Lower leg skin (tissue), 4 donors: ENCODE measurements at regions not wholly inside any gene's neighbourhood (a gene's known extent, or its start where the extent isn't known, plus 50 kb on each side); places are given as distances from the start of the nearest gene placed in this dataset.

Source experiments
- DNase-seq, 2 donors: peaks; one replicate each; pipeline ENCODE4 v3.0.0-alpha.2; 2019; ENCODE audit warnings: low spot score in 2 of 2
- H3K4me3 ChIP-seq: fragments of 200-600 bp; sonication (generic); 2 replicates; pipeline ENCODE4 v1.5.1; 2017; ENCODE audit warnings: mild to moderate bottlenecking, low read depth; ENCODE audit not compliant: poor library complexity, severe bottlenecking
- POLR2A ChIP-seq, 2 donors: fragments of 450-650 bp; IDR thresholded peaks; one replicate each; pipeline ENCODE4 v1.6.1; 2016 to 2017; ENCODE audit warnings: antibody characterized with exemption in 2 of 2, mild to moderate bottlenecking in 1 of 2, moderate library complexity in 1 of 2
- WGBS, 2 donors: methylation state at CpG; one replicate each; pipeline ENCODE4 v1.1.5; 2018; 5-methylcytosine and 5-hydroxymethylcytosine counted together
- intact Hi-C: fragments of 100-400 bp; cut with DNase I; formaldehyde crosslinking; loops from one replicate; pipeline ENCODE4 v1.15.0; 2023; ENCODE audit warnings: low total_unique reads
- TF ChIP-seq, protein P1 (sequence below), 3 donors: fragments of 450-650 bp; IDR thresholded peaks; one replicate each; pipeline ENCODE4 v1.5.1; 2016; ENCODE audit warnings: antibody characterized with exemption in 3 of 3, mild to moderate bottlenecking in 3 of 3, moderate library complexity in 2 of 3

DNA sequence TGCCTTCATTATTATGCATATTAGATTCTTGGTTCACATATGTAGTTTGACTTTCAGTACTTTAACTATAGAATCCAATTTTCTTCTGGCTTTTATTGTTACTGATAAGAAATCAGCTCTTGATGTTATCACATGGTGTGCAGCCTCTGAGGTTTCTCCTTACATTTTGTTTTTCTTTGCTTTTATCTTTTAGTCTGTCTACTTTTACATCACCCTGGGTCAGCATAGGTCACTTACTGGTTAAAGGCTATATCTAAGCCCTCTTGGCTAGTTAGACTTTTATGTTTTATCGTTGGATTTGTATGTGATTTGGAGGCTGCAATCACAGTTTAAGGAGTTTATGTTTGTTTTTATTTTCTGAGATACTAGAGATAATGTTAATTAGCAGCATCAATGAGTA is 187.2 kb upstream of the NOL4 start:
- no peak overlapping the region for H3K4me3 ChIP-seq
- intact Hi-C loops, result no loop called here
- no peak for DNase-seq
- 65 to 68% methylated on average over 1 of the region's 1 CpG for WGBS, 2 donors
- TF ChIP-seq, protein P1, sequence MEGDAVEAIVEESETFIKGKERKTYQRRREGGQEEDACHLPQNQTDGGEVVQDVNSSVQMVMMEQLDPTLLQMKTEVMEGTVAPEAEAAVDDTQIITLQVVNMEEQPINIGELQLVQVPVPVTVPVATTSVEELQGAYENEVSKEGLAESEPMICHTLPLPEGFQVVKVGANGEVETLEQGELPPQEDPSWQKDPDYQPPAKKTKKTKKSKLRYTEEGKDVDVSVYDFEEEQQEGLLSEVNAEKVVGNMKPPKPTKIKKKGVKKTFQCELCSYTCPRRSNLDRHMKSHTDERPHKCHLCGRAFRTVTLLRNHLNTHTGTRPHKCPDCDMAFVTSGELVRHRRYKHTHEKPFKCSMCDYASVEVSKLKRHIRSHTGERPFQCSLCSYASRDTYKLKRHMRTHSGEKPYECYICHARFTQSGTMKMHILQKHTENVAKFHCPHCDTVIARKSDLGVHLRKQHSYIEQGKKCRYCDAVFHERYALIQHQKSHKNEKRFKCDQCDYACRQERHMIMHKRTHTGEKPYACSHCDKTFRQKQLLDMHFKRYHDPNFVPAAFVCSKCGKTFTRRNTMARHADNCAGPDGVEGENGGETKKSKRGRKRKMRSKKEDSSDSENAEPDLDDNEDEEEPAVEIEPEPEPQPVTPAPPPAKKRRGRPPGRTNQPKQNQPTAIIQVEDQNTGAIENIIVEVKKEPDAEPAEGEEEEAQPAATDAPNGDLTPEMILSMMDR (IDR thresholded peaks at IDR 0.05), result no peak
- TF ChIP-seq POLR2A (IDR thresholded peaks at IDR 0.05), result no peak

DNA sequence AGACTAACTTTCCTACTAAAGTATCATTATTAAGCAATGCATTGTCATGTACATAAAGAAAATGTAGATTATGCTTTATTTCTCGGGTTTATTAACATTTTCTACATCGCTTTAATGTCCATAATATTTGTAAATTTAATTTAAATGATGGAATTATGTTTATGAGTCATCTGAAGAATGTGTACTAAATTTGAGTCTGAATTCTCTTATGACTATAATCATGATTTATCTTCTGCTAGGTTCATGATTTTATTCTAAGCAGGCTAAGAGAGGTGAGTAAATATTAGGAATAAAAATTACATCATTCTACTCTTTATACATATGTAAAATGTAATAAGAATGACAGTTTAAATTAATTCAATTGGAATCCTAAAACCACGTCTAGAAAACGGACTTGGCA is 206.3 kb upstream of the NOL4 start:
- intact Hi-C loops, result no loop called here
- no peak overlapping the region for H3K4me3 ChIP-seq
- WGBS, 2 donors, result 67 to 77% methylated on average over 4 of the region's 4 CpGs

DNA sequence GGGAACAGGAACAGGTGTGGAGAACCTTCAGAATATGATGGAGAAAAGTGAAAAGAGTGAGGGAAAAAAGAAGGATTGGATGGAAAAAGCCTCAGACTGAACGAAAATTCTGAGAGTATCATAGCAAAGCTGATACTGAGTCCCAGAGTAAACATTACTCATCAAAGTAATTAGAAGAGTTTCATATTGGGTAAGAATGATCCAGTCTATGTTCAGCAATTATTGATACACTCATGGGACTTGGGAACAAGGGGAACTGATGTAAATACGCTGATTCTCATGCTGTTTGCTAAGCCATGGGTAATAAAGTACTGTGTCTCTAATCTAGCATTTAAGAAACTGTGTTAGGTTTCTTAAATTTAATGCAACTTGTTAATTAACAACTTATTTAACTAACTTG is 219.9 kb upstream of the NOL4 start:
- no peak overlapping the region for H3K4me3 ChIP-seq
- WGBS, 2 donors, result 55 to 70% methylated on average over 2 of the region's 2 CpGs
- no peak for TF ChIP-seq POLR2A (IDR thresholded peaks at IDR 0.05)
- TF ChIP-seq, protein P1 (IDR thresholded peaks at IDR 0.05), result no peak
- intact Hi-C loops, result no loop called here
- DNase-seq, result no peak

More for the DNA sequence above, 206.3 kb upstream of the NOL4 start:
- no peak for TF ChIP-seq POLR2A (IDR thresholded peaks at IDR 0.05)
- TF ChIP-seq, protein P1 (IDR thresholded peaks at IDR 0.05), result no peak
- no peak for DNase-seq

DNA sequence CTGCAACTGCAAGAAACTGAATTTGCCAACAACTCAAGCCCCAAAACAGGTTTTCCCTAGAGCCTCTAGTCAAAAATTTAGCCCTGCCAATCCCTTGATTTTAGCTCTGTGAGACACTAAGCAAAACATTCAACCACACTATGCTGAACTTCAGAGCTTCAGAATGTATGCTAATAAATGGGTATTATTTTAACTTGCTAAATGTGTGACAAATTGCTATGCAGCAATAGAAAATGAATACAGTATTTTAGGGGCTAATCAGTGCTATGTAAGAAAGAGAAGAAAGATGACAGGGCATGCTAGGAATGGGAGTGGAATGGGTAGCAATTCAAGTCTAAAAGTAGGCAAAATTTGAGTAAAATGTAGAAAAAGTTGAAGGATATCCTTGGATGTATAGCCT is 223.9 kb upstream of the NOL4 start:
- H3K4me3 ChIP-seq, result no peak overlapping the region
- TF ChIP-seq POLR2A (IDR thresholded peaks at IDR 0.05), result no peak
- TF ChIP-seq, protein P1 (IDR thresholded peaks at IDR 0.05), result no peak
- intact Hi-C loops, result no loop called here
- DNase-seq, result no peak

DNA sequence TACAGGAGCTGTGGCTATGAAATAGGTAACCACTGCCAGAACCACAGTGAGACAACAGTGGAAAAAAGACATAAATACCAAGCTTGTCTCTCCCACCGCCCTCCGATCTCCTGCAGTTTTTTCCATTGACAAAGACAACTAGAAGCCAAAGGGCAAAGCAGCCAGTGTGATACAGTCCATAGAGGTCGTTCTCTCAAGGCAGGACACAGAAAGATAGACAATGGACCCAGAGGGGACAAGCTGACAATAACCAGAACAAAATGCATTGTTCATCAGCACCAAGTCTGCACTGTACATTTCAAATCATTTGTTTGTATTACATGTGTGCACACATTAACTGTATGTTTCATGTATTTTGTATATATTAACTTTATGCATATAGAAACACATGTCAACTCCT is 233.0 kb upstream of the NOL4 start:
- no peak for DNase-seq
- 76 to 81% methylated on average over 3 of the region's 3 CpGs for WGBS, 2 donors
- intact Hi-C loops, result no loop called here
- TF ChIP-seq, protein P1 (IDR thresholded peaks at IDR 0.05), result no peak
- no peak for TF ChIP-seq POLR2A (IDR thresholded peaks at IDR 0.05)
- no peak overlapping the region for H3K4me3 ChIP-seq

DNA sequence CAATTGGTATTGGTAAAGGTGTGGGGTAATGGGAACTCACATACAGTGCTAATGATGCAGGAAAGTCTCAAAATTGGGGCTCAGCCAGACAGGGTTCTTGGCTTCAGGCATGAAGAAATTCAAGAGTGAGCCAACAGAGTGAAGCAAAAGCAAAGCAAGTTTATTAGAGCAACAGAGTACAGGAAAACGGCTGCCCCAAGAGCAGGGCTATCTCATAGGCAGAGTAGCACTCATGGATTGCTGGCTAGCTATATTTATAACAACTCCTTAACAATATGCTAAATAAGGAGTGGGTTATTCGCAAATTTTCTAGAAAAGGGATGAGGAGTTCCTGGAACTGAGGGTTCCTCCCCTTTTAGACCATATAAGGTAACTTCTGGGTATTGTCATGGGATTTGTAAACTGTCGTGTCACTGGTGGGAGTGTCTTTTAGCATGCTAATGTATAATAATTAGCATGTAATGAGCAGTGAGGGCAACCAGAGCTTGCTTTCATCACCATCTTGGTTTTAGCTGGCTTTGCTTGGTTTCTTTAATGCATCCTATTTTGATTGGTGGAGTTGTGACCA is 233.8 kb upstream of the NOL4 start:
- no peak overlapping the region for H3K4me3 ChIP-seq
- TF ChIP-seq, protein P1 (IDR thresholded peaks at IDR 0.05), result no peak
- no peak for TF ChIP-seq POLR2A (IDR thresholded peaks at IDR 0.05)
- no peak for DNase-seq
- intact Hi-C loops, result no loop called here
- WGBS, 2 donors, result 70 to 75% methylated on average over 3 of the region's 3 CpGs
